ENCODE measurements at regions not wholly inside any gene's neighbourhood (a gene's known extent, or its start where the extent isn't known, plus 50 kb on each side); places are given as distances from the start of the nearest gene placed in this dataset.
"Not testable (repeated sequence)": the region's sequence is repeated elsewhere in the genome, so short reads cannot be mapped to it uniquely, and the experiment has no call there.

GRCh38 chr1:206375552-206375951 is 94.7 kb upstream of the IKBKE start:
- H3K4me3 Mint-ChIP-seq, H3K36me3 Mint-ChIP-seq, H3K27ac Mint-ChIP-seq, H3K27me3 Mint-ChIP-seq, H3K9me3 Mint-ChIP-seq, H3K4me1 Mint-ChIP-seq: not testable (repeated sequence)

- not testable (repeated sequence) for H3K4me1 Mint-ChIP-seq, H3K4me3 Mint-ChIP-seq, H3K36me3 Mint-ChIP-seq, H3K27ac Mint-ChIP-seq, H3K27me3 Mint-ChIP-seq, H3K9me3 Mint-ChIP-seq
These were observed 91.8 kb upstream of the IKBKE start for GRCh38 chr1:206378506-206378905.

GRCh38 chr1:206379245-206379644 is 91.0 kb upstream of the IKBKE start:
- not testable (repeated sequence) for H3K36me3 Mint-ChIP-seq, H3K27ac Mint-ChIP-seq, H3K4me3 Mint-ChIP-seq, H3K4me1 Mint-ChIP-seq, H3K27me3 Mint-ChIP-seq, H3K9me3 Mint-ChIP-seq

- H3K27me3 Mint-ChIP-seq, H3K36me3 Mint-ChIP-seq, H3K9me3 Mint-ChIP-seq, H3K4me3 Mint-ChIP-seq, H3K27ac Mint-ChIP-seq, H3K4me1 Mint-ChIP-seq: not testable (repeated sequence)
These were observed 90.0 kb upstream of the IKBKE start for GRCh38 chr1:206380163-206380790.

- not testable (repeated sequence) for H3K27me3 Mint-ChIP-seq
- peak overlapping the region; percentile 26 for H3K4me3 Mint-ChIP-seq
These were observed 89.3 kb upstream of the IKBKE start for GRCh38 chr1:206380791-206381610.

DNA sequence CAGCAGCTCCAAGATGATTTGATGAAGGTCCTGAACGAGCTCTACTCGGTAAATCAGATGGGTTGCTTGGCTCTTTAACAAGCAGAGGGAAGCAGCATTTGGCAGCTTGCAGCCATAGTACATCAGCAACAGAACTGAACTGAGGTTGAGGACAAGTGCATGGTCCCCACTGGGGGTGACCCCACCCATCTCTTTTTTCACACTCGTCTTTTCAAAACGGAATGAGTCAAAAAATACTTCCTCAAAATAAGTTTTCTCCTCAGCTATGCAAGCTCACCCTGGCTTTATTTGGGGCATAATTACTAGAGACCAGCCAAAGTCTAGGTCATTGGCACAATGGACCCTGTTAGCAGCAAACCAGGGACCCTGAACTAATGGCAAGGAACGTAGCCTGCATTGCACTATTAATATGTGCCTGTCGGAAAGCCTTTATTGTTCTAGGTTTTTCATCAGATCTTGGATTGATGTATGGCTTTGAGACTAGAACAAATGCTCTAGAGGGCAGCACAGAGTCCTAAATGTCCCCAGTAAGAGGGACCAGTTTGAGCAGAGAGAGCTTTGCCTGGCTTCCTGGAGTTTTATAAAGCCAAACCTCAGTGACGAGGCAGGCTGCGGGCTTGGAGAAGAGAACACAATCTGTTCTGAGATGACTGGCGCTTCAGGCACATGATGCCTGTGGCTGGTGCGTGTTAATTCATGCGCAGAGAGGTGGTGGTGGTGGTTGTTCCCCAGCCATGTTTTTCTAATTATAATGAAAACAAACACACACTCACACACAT is 86.1 kb upstream of the IKBKE start:
- not testable (repeated sequence) for H3K4me1 Mint-ChIP-seq, H3K36me3 Mint-ChIP-seq, H3K4me3 Mint-ChIP-seq, H3K27ac Mint-ChIP-seq, H3K27me3 Mint-ChIP-seq, H3K9me3 Mint-ChIP-seq

More at GRCh38 chr1:206380791-206381610, 89.3 kb upstream of the IKBKE start:
- H3K4me1 Mint-ChIP-seq, H3K9me3 Mint-ChIP-seq, H3K27ac Mint-ChIP-seq, H3K36me3 Mint-ChIP-seq: not testable (repeated sequence)

DNA sequence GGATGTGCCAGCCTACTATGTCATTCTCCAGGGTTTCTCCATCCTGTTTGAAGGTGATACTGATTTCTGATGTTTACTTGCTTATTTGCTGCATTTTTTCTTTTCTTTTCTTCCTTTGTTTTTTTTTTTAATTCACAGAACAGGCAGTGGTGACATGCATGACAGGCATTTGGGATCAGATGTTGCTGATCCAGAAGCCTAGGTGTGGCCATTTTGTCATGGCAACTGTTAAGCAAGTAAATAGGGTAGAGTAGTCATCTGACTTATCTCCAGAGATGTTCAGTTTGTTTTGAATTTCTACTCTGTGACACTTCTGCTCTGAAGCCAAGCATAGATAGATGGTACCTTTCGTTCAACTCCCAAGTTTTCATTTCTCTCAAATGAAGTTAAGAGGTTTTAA is 85.4 kb upstream of the IKBKE start:
- H3K9me3 Mint-ChIP-seq = not testable (repeated sequence)

DNA sequence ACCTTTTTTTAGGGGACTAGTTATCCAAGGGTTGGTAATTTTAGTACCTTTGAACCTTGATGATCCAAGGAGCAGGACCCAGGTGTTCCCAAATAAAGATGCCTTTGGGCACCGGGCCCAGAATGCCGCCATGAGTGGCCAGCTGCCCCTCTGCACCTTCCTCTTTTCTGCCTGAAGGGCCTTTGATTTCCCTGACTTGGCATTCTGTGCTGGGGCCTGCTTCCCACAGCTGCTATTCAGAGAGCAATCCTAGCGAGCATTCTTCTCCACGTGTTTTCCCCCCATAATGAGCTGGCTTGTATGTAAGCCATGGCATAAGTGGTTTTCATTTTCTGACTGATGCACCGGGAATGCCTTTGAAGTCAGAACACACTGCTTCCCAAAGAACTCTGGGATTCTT is 82.6 kb upstream of the IKBKE start:
- not testable (repeated sequence) for H3K27me3 Mint-ChIP-seq, H3K4me3 Mint-ChIP-seq, H3K4me1 Mint-ChIP-seq, H3K27ac Mint-ChIP-seq, H3K9me3 Mint-ChIP-seq, H3K36me3 Mint-ChIP-seq

More for the DNA sequence above, 85.4 kb upstream of the IKBKE start:
- H3K36me3 Mint-ChIP-seq, H3K4me1 Mint-ChIP-seq, H3K4me3 Mint-ChIP-seq, H3K27ac Mint-ChIP-seq, H3K27me3 Mint-ChIP-seq: not testable (repeated sequence)

GRCh38 chr1:206391903-206392302 is 78.4 kb upstream of the IKBKE start:
- not testable (repeated sequence) for H3K27me3 Mint-ChIP-seq, H3K27ac Mint-ChIP-seq, H3K4me1 Mint-ChIP-seq, H3K9me3 Mint-ChIP-seq, H3K4me3 Mint-ChIP-seq, H3K36me3 Mint-ChIP-seq

DNA sequence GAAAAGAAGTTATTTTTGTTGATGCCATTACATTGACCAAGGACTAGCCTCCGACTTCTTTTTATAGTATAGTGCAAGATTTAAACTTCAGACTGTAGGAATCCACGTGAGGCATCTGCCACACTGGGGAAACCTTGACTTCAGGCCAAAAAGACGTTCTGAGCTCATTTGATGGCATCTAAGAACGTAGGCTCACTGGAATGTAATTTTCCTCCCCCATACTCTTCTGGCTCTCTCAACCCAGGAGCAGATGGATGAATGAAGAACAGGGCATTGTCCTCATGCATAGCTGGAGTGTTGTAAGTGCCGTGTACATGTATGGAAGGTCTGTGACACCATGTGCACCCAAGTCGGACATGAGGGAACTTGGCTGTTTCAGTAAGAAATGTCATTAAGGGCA is 72.8 kb upstream of the IKBKE start:
- H3K4me1 Mint-ChIP-seq, H3K4me3 Mint-ChIP-seq, H3K36me3 Mint-ChIP-seq, H3K9me3 Mint-ChIP-seq, H3K27ac Mint-ChIP-seq, H3K27me3 Mint-ChIP-seq: not testable (repeated sequence)

- H3K27me3 Mint-ChIP-seq, H3K4me1 Mint-ChIP-seq, H3K36me3 Mint-ChIP-seq, H3K4me3 Mint-ChIP-seq, H3K27ac Mint-ChIP-seq, H3K9me3 Mint-ChIP-seq: not testable (repeated sequence)
These were observed 72.0 kb upstream of the IKBKE start for GRCh38 chr1:206398261-206398660.

GRCh38 chr1:206403612-206404307 is 66.5 kb upstream of the IKBKE start:
- H3K27ac Mint-ChIP-seq, H3K4me3 Mint-ChIP-seq, H3K36me3 Mint-ChIP-seq, H3K9me3 Mint-ChIP-seq, H3K4me1 Mint-ChIP-seq, H3K27me3 Mint-ChIP-seq: not testable (repeated sequence)

- not testable (repeated sequence) for H3K9me3 Mint-ChIP-seq, H3K27ac Mint-ChIP-seq, H3K4me1 Mint-ChIP-seq, H3K36me3 Mint-ChIP-seq, H3K4me3 Mint-ChIP-seq, H3K27me3 Mint-ChIP-seq
These were observed 65.8 kb upstream of the IKBKE start for GRCh38 chr1:206404309-206405027.

DNA sequence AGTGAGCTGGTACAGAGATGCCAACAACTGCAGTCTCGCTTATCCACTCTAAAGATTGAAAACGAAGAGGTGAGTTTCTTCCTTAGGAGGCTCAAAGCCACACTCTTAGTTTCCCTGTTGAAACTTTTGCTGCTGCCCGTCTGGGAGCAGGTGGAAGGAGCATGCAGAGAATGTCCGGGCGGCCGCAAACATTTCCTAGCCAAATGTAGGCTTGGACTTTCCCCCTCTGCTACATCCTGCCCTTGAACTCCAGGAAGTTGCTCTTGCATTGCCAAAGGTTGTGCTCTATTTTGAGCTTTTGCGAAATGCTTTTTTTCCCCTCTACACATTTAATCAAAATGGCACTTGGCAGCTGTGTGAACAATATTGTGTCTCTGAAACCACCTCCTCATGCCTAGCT is 65.0 kb upstream of the IKBKE start:
- H3K9me3 Mint-ChIP-seq, H3K4me1 Mint-ChIP-seq, H3K4me3 Mint-ChIP-seq, H3K36me3 Mint-ChIP-seq, H3K27ac Mint-ChIP-seq, H3K27me3 Mint-ChIP-seq: not testable (repeated sequence)

DNA sequence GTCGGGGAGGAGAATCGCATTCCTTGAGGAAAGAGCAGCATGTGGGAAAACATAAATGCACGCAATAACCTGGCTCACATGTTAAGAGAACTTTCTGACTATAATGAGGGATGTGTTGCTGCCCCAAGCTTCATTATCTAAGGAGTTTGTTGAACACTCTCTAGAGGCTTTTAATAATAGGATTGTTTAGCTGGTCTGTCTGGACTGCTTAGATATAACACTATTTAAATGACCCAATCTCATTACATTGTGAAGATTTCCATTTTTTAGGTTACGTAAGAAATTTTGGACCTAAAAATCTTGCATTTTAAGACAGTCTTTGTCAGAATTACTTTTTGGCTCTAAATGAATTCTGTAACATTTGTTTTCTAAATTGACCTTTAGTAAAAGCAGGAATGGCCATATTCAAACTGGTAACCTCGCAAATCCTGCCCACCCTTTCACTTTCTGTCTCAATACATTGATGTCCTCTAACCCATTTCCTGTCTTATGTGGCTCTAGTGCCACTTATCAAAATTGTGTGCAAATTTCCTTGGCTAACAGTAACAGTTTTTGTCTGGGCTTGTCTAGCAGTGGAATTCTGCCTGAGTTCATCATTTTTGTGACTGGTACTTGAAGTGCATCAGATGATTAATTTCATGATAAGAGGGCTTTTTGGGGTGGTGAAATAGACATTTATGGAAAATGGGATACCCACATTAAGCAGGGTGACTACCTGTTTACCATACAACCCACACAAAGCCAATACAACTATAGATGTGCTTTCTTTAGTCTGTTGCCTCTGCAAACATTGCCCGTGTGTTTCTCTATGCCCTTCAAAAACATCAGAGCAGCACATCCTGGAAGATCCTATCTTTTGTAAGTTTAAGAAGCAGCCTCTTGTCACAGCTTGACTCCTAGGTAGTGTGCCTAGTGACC is 61.6 kb upstream of the IKBKE start:
- H3K4me3 Mint-ChIP-seq, H3K4me1 Mint-ChIP-seq, H3K27ac Mint-ChIP-seq, H3K9me3 Mint-ChIP-seq, H3K27me3 Mint-ChIP-seq, H3K36me3 Mint-ChIP-seq: not testable (repeated sequence)

Data from activated naive CD4-positive, alpha-beta T cell treated with anti-CD3 and anti-CD28 coated beads, Interleukin-2, amount 50 U/mL, for 24 hours (primary cell).